ENCODE measurements at regions not wholly inside any gene's neighbourhood (a gene's known extent, or its start where the extent isn't known, plus 50 kb on each side); places are given as distances from the start of the nearest gene placed in this dataset.
"Not testable (repeated sequence)": the region's sequence is repeated elsewhere in the genome, so short reads cannot be mapped to it uniquely, and the experiment has no call there.

- no peak for DNase-seq
Measured at GRCh38 chr5:38681029-38681706, 124.7 kb upstream of the LIFR start.

DNA sequence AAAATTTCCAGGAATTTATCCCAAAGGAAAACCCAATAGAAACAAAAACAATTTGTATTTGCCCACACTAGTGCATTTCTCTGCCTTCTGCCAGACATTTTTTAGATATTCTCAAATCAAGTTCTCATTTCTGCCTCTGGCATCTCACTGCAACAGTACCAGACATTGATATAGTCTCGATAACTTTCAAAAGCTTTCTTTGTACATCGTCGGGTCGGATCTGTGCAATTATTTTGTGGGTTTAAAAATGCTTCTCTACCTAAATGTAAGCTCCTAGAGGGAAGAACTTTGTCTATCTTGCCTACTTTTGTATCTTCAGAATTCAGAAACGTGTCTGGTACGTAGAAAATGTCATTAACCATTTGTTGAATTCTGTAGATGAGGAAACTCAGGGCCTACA is 125.5 kb upstream of the LIFR start:
- DNase-seq, result no peak

- no peak for DNase-seq
Measured at GRCh38 chr5:38686658-38687057, 130.2 kb upstream of the LIFR start.

DNA sequence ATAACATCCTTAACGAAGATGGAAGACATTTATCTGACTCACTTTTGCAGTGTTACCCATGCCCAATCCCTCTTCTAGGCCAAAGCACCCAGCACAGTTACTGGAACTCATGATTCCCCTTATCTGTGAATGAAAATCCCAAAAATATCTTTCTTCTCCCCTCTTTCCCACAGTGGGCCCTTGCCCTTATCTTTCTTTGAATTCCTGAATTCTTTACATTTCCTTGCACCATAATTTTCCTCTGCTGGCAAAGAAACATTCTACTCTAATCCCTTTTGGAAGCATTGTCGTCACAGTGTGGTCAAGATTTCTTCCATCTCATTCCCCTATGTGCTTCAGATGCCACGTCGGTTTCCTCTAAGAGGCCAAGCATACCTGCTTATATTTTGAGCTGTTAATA is 135.9 kb upstream of the LIFR start:
- DNase-seq, result no peak

- no peak for DNase-seq
Measured at GRCh38 chr5:38692781-38693527, 136.5 kb upstream of the LIFR start.

GRCh38 chr5:38695021-38695958 is 138.8 kb upstream of the LIFR start:
- DNase-seq, result no peak

DNA sequence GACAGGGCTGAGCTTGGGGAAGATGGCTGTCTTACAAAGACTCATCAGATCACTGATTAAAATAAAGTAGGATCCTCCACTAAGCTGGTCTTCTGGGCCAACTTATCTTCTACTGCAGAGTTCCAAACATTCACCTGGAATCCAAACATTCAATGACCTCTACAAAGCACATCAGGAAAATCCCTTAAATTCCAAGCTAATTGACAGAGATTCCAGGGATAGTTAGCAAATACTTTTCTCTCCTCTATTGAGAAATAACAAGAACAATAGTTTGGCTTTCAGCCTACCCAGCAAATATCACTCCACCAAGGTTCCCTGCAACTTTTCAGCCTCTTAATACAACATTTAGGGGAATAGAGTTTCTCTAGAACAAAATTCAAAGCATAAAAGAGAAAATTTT is 140.6 kb upstream of the LIFR start:
- DNase-seq, result no peak

DNA sequence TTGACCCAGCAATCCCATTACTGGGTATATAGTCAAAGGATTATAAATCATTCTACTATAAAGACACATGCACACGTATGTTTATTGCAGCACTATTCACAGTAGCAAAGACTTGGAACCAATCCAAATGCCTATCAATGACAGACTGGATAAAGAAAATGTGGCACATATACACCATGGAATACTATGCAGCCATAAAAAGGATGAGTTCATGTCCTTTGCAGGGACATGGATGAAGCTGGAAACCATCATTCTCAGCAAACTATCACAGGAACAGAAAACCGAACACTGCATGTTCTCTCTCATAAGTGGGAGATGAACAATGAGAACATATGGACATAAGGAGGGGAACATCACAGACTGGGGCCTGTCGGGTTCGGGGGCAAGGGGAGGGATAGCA is 140.3 kb upstream of the OSMR start:
- DNase-seq, result not testable (repeated sequence)

DNA sequence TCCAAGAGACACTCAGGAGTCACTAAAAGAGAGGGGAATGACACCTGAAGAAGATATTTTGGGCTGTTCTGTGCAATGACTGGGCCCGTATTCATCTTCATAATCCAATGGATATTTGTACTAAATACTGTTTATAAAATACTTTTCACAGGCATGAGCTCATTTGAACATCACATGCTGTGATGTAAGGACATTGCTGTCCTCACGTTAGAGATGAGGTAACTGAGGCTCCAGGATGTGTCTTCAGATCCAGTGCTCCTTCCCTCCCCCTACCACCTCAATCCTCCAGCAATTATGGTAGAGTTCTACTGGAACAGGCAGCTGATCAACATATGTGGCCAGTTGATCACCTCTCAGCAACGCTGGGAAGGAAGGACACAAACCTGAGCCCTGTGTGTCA is 139.4 kb upstream of the OSMR start:
- DNase-seq, result no peak

DNA sequence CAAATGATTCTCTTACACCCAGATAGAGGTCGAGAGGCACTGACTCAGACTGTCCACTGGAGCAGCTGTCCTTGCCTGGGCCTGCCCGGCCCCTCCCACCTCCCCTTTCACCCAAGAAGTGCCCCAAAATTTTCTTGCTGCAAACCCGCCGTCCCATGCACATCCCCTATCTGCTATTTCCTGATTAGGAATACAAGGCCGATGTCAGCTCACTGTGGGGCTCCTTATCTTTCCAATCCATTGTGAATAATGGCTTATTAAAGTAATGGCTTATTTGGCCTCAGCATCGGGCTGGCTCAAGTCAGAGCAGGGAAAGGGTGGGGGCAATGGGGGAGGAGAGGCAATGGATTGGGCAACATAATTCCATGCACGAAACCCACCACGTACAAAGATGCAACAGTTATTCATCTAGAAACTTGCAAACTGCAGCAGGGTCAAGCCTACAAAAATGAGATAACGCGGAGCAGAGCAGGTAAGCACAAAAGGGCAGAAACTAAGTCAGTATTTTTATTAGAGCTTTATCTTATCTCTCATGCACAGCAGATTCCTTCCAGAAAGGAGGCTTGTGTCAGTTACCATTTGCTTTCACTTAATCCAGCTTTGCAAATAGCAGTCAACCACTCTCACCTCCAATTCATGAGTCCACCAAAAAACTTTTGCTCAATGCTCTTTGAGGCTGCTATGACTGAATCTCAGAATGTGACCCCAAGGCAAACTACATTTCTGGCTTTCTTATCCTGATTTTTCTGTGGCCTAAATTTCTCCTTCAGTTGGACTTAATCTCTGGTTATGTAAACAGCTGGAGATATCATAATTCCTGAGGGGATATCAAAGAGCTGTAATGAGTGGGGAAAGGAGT is 138.2 kb upstream of the OSMR start:
- DNase-seq, result no peak

DNA sequence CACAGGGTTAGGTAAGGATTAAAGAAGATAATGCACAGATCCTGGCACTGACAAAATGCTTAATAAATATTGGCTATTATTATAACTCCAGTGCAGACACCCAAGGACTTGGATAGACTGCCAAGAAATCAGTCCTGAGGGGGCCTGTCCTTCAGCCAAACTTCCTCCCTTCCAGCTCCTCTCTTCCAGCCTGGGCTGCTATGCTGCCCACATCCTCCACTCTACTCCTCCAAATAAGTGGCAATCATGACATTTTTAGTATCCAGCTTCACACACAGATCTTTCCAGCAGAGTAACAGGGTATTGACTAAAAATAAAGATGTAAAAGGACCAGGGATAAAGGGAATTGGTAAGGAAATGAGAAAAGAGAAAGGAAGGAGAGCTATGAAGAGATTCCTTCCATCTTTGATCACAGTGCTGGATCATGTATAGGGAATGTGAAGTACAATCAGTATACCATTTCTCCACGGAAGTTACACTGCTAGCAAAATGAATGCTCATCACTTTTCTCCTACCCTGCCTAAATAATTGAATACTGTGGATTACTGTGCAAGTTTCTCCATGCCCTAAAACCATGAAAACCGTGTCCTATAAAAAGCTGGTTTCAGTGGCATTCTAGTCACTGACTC is 136.0 kb upstream of the OSMR start:
- DNase-seq, result no peak

- no peak for DNase-seq
Measured at GRCh38 chr5:38710627-38711026, 135.2 kb upstream of the OSMR start.

DNA sequence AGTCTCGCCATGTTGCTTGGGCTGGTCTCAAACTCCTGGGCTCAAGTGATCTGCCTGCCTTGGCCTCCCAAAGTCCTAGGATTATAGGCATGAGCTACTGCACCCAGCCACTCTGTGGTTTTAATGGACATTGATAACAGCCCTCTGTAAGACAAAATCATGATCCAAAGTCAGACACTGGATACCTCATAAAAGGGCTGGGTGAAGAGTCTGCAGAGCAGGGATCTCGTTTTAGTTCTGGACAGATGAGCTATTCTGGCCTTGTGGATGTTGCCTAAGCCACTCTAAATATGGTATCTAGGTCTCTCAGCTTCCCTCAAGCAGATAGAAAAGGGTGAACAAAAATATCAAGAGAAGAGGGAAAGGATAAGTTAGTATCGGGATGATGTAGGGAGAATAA is 133.4 kb upstream of the OSMR start:
- no peak for DNase-seq

GRCh38 chr5:38714240-38714639 is 131.6 kb upstream of the OSMR start:
- DNase-seq, result no peak

- no peak for DNase-seq
Measured at GRCh38 chr5:38714703-38715355, 131.0 kb upstream of the OSMR start.

GRCh38 chr5:38715696-38716095 is 130.1 kb upstream of the OSMR start:
- DNase-seq, result no peak

GRCh38 chr5:38716516-38716915 is 129.3 kb upstream of the OSMR start:
- DNase-seq, result no peak

- no peak for DNase-seq
Measured at GRCh38 chr5:38718771-38719391, 126.9 kb upstream of the OSMR start.

DNA sequence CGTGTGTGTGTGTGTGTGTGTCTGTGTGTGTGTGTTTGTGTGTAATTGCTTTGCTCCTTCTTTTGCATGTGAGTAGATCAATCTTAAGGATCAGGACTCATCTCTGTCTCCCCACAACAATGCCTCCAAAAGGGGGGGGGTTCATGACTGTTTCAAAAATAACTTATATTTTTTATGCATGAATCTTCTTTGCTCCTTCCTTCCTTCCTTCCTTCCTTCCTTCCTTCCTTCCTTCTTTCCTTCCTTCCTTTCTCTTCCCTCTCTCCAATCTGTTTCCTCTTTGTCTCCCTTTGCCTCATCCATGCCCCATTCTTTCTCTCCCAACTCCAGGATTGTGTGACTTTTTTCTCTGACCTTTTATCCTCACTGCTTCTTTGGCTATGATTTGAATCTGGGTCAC is 126.4 kb upstream of the OSMR start:
- DNase-seq, result no peak

GRCh38 chr5:38719916-38720315 is 125.9 kb upstream of the OSMR start:
- DNase-seq, result no peak

All from NCI-H2171 (cell line).